Sigmoid colon (tissue), 6 donors: ENCODE measurements at regions not wholly inside any gene's neighbourhood (a gene's known extent, or its start where the extent isn't known, plus 50 kb on each side); places are given as distances from the start of the nearest gene placed in this dataset.
"Not testable (repeated sequence)": the region's sequence is repeated elsewhere in the genome, so short reads cannot be mapped to it uniquely, and the experiment has no call there.

Experiments
- DNase-seq: peaks from one replicate; pipeline ENCODE4 v3.0.0-alpha.2; 2019
- H3K27ac ChIP-seq, 4 donors: fragments of 200-600 bp; sonication (generic); one replicate each; pipeline ENCODE4 v1.5.1; 2016 to 2019; ENCODE audit warnings: mild to moderate bottlenecking in 1 of 4
- H3K27me3 ChIP-seq, 3 donors: fragments of 200-600 bp; sonication (generic); one replicate each; pipeline ENCODE4 v1.5.1; 2019; ENCODE audit warnings: mild to moderate bottlenecking in 1 of 3
- H3K36me3 ChIP-seq, 4 donors: fragments of 200-600 bp; sonication (generic); one replicate each; pipeline ENCODE4 v1.5.1; 2016 to 2019
- H3K4me1 ChIP-seq, 4 donors: fragments of 200-600 bp; sonication (generic); one replicate each; pipeline ENCODE4 v1.5.1; 2017 to 2019
- H3K4me3 ChIP-seq, 4 donors: fragments of 200-600 bp; sonication (generic); one replicate each; pipeline ENCODE4 v1.5.1; 2017 to 2019; ENCODE audit warnings: mild to moderate bottlenecking in 2 of 4, moderate library complexity in 1 of 4
- H3K9me3 ChIP-seq, 4 donors: fragments of 200-600 bp in 3 of 4; sonication (generic) in 3 of 4; one replicate each; pipeline versions ENCODE4 v1.5.1 to v1.6.1; 2013 to 2019
- CTCF ChIP-seq, 4 experiments: fragments of 450-650 bp in 3 of 4; fragments of 200-600 bp in 1 of 4; IDR thresholded peaks; one replicate each; pipeline ENCODE4 v1.5.1; 2016 to 2019; ENCODE audit warnings: antibody characterized with exemption in 4 of 4, mild to moderate bottlenecking in 3 of 4, moderate library complexity in 2 of 4
- EP300 ChIP-seq, 4 donors: sonication (generic); formaldehyde crosslinking; IDR thresholded peaks; one replicate each; pipeline ENCODE4 v1.6.1; 2017; ENCODE audit warnings: antibody characterized with exemption in 4 of 4
- POLR2A ChIP-seq, 2 donors: fragments of 450-650 bp; IDR thresholded peaks; one replicate each; pipeline ENCODE4 v1.6.1; 2016; ENCODE audit warnings: antibody characterized with exemption in 2 of 2, mild to moderate bottlenecking in 2 of 2, moderate library complexity in 2 of 2
- POLR2AphosphoS5 ChIP-seq, 4 donors: sonication (generic); formaldehyde crosslinking; IDR thresholded peaks; one replicate each; pipeline ENCODE4 v1.6.1; 2017; ENCODE audit warnings: antibody characterized with exemption in 4 of 4
- WGBS, 2 donors: extraction: QIAGEN DNeasy Blood & Tissue Kit; methylation state at CpG; one replicate each; pipeline ENCODE4 v1.1.7; 2013; 5-methylcytosine and 5-hydroxymethylcytosine counted together
- intact Hi-C: fragments of 100-400 bp; cut with DNase I; formaldehyde crosslinking; loops from one replicate; pipeline ENCODE4 v1.15.1; 2023
- donor health status: healthy with polysubstance abuse.
- donor health status: healthy.

GRCh38 chr1:125087691-125088090 lies 3902.9 kb downstream of the SRGAP2C start:
- no peak overlapping the region for H3K4me3 ChIP-seq
- no peaks in the 10 kb centered on the region for H3K4me1 ChIP-seq
- H3K9me3 ChIP-seq: peaks cover 0 to 16% (median 3%) of the 10 kb centered on the region in 4 donors
- TF ChIP-seq POLR2A (IDR thresholded peaks at IDR 0.05) (no peak), POLR2AphosphoS5 (IDR thresholded peaks at IDR 0.05) (no peak), CTCF (IDR thresholded peaks at IDR 0.05) (no peak), EP300 (IDR thresholded peaks at IDR 0.05) (no peak)
- intact Hi-C loops: no loop called here
- H3K27ac ChIP-seq: no peak overlapping the region
- no peaks in the 10 kb centered on the region for H3K36me3 ChIP-seq
- 57 to 75% methylated on average over 41 of the region's 41 CpGs for WGBS, 2 donors
- H3K27me3 ChIP-seq: peaks cover 9 to 33% (median 23%) of the 10 kb centered on the region in 3 donors
- DNase-seq: peak; percentile 25

- WGBS, 2 donors: 72 to 88% methylated on average over 93 of the region's 93 CpGs
- no peak overlapping the region for H3K27ac ChIP-seq
- no peaks in the 10 kb centered on the region for H3K4me1 ChIP-seq
- TF ChIP-seq CTCF (IDR thresholded peaks at IDR 0.05) (no peak), POLR2AphosphoS5 (IDR thresholded peaks at IDR 0.05) (no peak), EP300 (IDR thresholded peaks at IDR 0.05) (no peak), POLR2A (IDR thresholded peaks at IDR 0.05) (no peak)
- H3K36me3 ChIP-seq: no peaks in the 10 kb centered on the region
- intact Hi-C loops: no loop called here
- H3K27me3 ChIP-seq: peaks cover 0 to 5% (median 0%) of the 10 kb centered on the region in 3 donors
- H3K4me3 ChIP-seq: no peak overlapping the region
- no peak for DNase-seq
- H3K9me3 ChIP-seq: peaks cover 2 to 13% (median 8%) of the 10 kb centered on the region in 4 donors
Observed at GRCh38 chr1:125118147-125118993, 3933.6 kb downstream of the SRGAP2C start.

DNA sequence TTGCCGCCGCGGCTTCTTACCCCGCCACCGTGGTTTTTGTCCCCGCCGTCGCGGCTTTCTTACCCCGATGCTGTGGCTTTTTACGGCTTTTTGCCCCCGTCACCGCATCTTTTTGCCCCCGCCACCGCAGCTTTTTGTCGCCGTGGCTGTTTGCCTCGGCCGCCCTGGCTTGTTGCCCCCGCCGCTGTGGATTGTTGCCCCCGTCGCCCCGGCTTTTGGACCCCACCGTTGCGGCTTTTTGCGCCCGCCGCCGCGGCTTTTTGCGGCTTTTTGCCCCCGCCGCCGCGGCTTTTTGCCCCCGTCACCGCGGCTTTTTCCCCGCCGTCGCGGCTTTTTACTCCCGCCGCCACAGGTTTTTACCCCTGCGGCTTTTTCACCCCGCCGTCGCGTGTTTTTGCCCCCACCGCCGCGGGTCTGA lies 3934.3 kb downstream of the SRGAP2C start:
- TF ChIP-seq POLR2A (IDR thresholded peaks at IDR 0.05): no peak
- TF ChIP-seq EP300 (IDR thresholded peaks at IDR 0.05): no peak
- TF ChIP-seq POLR2AphosphoS5 (IDR thresholded peaks at IDR 0.05): no peak
- no peak for TF ChIP-seq CTCF (IDR thresholded peaks at IDR 0.05)
- no peaks in the 10 kb centered on the region for H3K36me3 ChIP-seq
- DNase-seq: no peak
- H3K9me3 ChIP-seq: peaks cover 2 to 13% (median 8%) of the 10 kb centered on the region in 4 donors
- peaks cover 0 to 5% (median 0%) of the 10 kb centered on the region in 3 donors for H3K27me3 ChIP-seq
- H3K4me3 ChIP-seq: no peak overlapping the region
- intact Hi-C loops: no loop called here
- WGBS, 2 donors: 76 to 91% methylated on average over 53 of the region's 53 CpGs
- H3K27ac ChIP-seq: no peak overlapping the region
- no peaks in the 10 kb centered on the region for H3K4me1 ChIP-seq

DNA sequence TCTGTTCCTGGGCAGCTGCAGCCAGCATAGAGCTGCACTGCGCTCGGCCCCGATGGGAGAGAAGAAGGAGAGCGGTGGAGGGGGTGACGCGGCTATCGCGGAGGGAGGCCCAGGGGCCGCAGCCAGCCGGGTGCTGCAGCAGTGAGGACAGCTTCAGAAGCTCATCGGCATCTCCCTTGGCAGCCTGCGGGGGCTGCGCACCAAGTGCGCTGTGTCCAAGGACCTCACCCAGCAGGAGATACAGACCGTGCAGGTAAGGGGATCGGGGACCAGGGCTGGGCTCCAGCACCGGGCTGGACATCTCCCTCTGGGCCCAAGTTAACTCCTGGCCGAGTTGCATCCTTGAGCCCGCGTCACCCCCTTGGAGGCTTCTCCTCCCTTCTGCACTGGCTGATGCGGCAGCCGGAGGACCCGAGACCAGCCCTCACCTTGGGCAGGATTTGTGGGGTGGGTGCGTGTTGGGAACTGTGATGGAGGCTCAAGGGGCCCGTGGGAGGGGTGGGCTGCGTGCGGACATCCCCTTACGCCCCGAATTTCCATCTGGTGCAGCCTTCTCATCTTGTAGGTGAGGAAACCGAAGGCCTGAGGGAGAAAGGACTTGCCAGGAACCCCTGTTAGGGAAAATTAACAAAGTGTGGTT lies 3934.9 kb downstream of the SRGAP2C start:
- 85 to 92% methylated on average over 30 of the region's 30 CpGs for WGBS, 2 donors
- H3K4me3 ChIP-seq, H3K27ac ChIP-seq, H3K4me1 ChIP-seq, intact Hi-C loops, H3K36me3 ChIP-seq, H3K27me3 ChIP-seq: not testable (repeated sequence)
- DNase-seq: peak; percentile 51
- peaks cover 2 to 13% (median 8%) of the 10 kb centered on the region in 4 donors for H3K9me3 ChIP-seq

GRCh38 chr1:125122579-125122978 lies 3937.8 kb downstream of the SRGAP2C start:
- DNase-seq, H3K4me3 ChIP-seq, intact Hi-C loops, H3K4me1 ChIP-seq, H3K27me3 ChIP-seq, H3K27ac ChIP-seq, H3K36me3 ChIP-seq: not testable (repeated sequence)
- H3K9me3 ChIP-seq: peaks cover 2 to 13% (median 8%) of the 10 kb centered on the region in 4 donors
- 61 to 70% methylated on average over 1 of the region's 1 CpG for WGBS, 2 donors
